B cell (primary cell): ENCODE measurements at regions not wholly inside any gene's neighbourhood (a gene's known extent, or its start where the extent isn't known, plus 50 kb on each side); places are given as distances from the start of the nearest gene placed in this dataset.

Experiments
- ATAC-seq: fragments of 200-7000 bp; cut with Tn5 transposase; one replicate; pipeline ENCODE4 v1.10.0; 2021; ENCODE audit warnings: low read depth, mild to moderate bottlenecking, moderate number of reproducible peaks, moderate library complexity
- CTCF ChIA-PET: fragments of 350-600 bp; sonication (Branson Sonifier 250); formaldehyde crosslinking; loops from one replicate; lab custom pipeline; 2021; ENCODE audit warnings: antibody characterized with exemption, inconsistent platforms; lab: Charles Lee
- POLR2A ChIA-PET: fragments of 350-600 bp; sonication (Branson Sonifier 250); formaldehyde crosslinking; loops from one replicate; lab custom pipeline; 2021; ENCODE audit warnings: antibody characterized with exemption; lab: Charles Lee
- DNase-seq: peaks from one replicate; pipeline ENCODE4 v3.0.0; 2013
- H2AFZ ChIP-seq: 2 replicates; pipeline ENCODE4 v1.6.1; 2012; ENCODE audit warnings: mild to moderate bottlenecking, low read depth, low read length; ENCODE audit not compliant: insufficient read depth, poor library complexity, severe bottlenecking
- H3K27ac ChIP-seq, 2 donors: 1 replicate in 1 of 2; 2 replicates in 1 of 2; pipeline ENCODE4 v1.5.1; 2012 to 2013; ENCODE audit warnings: low read length in 2 of 2, mild to moderate bottlenecking in 2 of 2, moderate library complexity in 1 of 2
- H3K27me3 ChIP-seq, 4 experiments: fragments of 200-600 bp in 1 of 4; sonication (generic) in 1 of 4; replicated peaks in 1 of 4; 1 replicate in 2 of 4; 2 replicates in 2 of 4; pipeline versions ENCODE4 v1.6.1 to v1.7.0; 2013 to 2016; ENCODE audit warnings: low read length in 3 of 4, mild to moderate bottlenecking in 2 of 4, mixed read lengths in 1 of 4, moderate library complexity in 1 of 4; ENCODE audit not compliant: insufficient read depth in 4 of 4, control insufficient read depth in 3 of 4; ENCODE audit errors: control extremely low read depth in 1 of 4
- H3K36me3 ChIP-seq, 2 experiments: replicated peaks in 1 of 2; 1 replicate in 1 of 2; 2 replicates in 1 of 2; pipeline versions ENCODE4 v1.6.1 to v1.7.1; 2013; ENCODE audit warnings: low read length in 1 of 2; ENCODE audit not compliant: insufficient read depth in 2 of 2, control insufficient read depth in 1 of 2; ENCODE audit errors: control extremely low read depth in 1 of 2, extremely low read depth in 1 of 2
- H3K4me1 ChIP-seq, 2 donors: fragments of 200-600 bp in 1 of 2; sonication (generic) in 1 of 2; 1 replicate in 1 of 2; 2 replicates in 1 of 2; pipeline versions ENCODE4 v1.5.1 to v1.6.1; 2013 to 2017; ENCODE audit warnings: low read length in 2 of 2; ENCODE audit not compliant: control insufficient read depth in 2 of 2, insufficient read depth in 2 of 2
- H3K4me2 ChIP-seq: replicated peaks from 2 replicates; pipeline ENCODE3; 2012; ENCODE audit warnings: mild to moderate bottlenecking, low read depth, low read length; ENCODE audit not compliant: poor library complexity, severe bottlenecking
- H3K4me3 ChIP-seq, 5 experiments: fragments of 200-600 bp in 1 of 5; sonication (generic) in 1 of 5; 1 replicate in 3 of 5; 2 replicates in 2 of 5; pipeline versions ENCODE4 v1.5.1 to v1.7.0; 2011 to 2016; ENCODE audit warnings: low read length in 4 of 5, mild to moderate bottlenecking in 4 of 5, low read depth in 2 of 5, control low read depth in 1 of 5, moderate library complexity in 1 of 5; ENCODE audit not compliant: insufficient read depth in 1 of 5; ENCODE audit errors: control extremely low read depth in 1 of 5, extremely low read depth in 1 of 5
- H3K79me2 ChIP-seq: fragments of 200-600 bp; sonication (generic); one replicate; pipeline ENCODE4 v1.6.0; 2016; ENCODE audit warnings: low read length; ENCODE audit not compliant: control insufficient read depth, insufficient read depth
- H3K9ac ChIP-seq: fragments of 200-600 bp; sonication (generic); 2 replicates; pipeline ENCODE4 v1.6.1; 2017; ENCODE audit warnings: mild to moderate bottlenecking, low read length, moderate library complexity
- H3K9me3 ChIP-seq, 3 donors: one replicate each; pipeline versions ENCODE4 v1.6.1 to v1.7.1; 2013; ENCODE audit warnings: low read length in 2 of 3; ENCODE audit not compliant: control insufficient read depth in 2 of 3, insufficient read depth in 1 of 3; ENCODE audit errors: control extremely low read depth in 1 of 3
- H4K20me1 ChIP-seq: 2 replicates; pipeline ENCODE4 v1.6.0; 2012; ENCODE audit warnings: mild to moderate bottlenecking, low read length; ENCODE audit not compliant: insufficient read depth, control insufficient read depth, poor library complexity, severe bottlenecking
- H3K27ac Mint-ChIP-seq: one replicate; pipeline ENCODE4 v1.8.0; 2021; ENCODE audit warnings: mixed read lengths
- H3K27me3 Mint-ChIP-seq: one replicate; pipeline ENCODE4 v1.8.0; 2021; ENCODE audit warnings: mixed read lengths
- H3K4me1 Mint-ChIP-seq: one replicate; pipeline ENCODE4 v1.8.0; 2021; ENCODE audit warnings: mixed read lengths
- H3K4me3 Mint-ChIP-seq: one replicate; pipeline ENCODE4 v1.8.0; 2021; ENCODE audit warnings: mixed read lengths
- H3K9me3 Mint-ChIP-seq: one replicate; pipeline ENCODE4 v1.8.0; 2022; ENCODE audit warnings: mixed read lengths; ENCODE audit not compliant: insufficient read depth
- EZH2 ChIP-seq: IDR thresholded peaks from 2 replicates; pipeline ENCODE4 v1.6.1; 2012; ENCODE audit warnings: borderline replicate concordance, low read depth, mild to moderate bottlenecking, moderate library complexity, low read length; ENCODE audit not compliant: insufficient read depth, poor library complexity, severe bottlenecking
- WGBS: methylation state at CpG from one replicate; pipeline ENCODE4 v1.1.5; 2013; ENCODE audit warnings: missing lambda C conversion rate; ENCODE audit not compliant: insufficient coverage; 5-methylcytosine and 5-hydroxymethylcytosine counted together
- intact Hi-C: fragments of 100-400 bp; cut with micrococcal nuclease; formaldehyde crosslinking; loops from one replicate; pipeline ENCODE4 v1.10.0; 2022
- TF ChIP-seq, protein P1 (sequence below): fragments of 200-600 bp; IDR thresholded peaks from one replicate; pipeline ENCODE4 v1.8.0; 2022; ENCODE audit warnings: antibody characterized with exemption, mild to moderate bottlenecking

DNA sequence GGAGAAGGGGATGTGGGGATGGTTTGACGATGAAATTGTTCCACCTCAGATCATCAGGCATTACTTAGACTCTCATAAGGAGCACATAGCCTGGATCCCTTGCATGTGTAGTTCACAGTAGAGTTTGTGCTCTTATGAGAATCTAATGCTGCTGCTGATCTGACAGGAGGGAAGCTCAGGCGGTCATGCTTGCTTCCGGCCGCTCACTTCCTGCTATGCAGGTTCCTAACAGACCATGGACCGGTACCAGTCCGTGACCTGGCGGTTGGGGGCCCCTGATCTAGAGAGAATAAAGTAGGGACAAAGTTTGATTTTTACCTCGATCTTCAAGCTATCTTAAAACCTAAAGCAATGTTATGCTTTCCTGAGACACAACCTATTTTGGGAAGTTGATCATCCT, 373.8 kb upstream of the ARGLU1 start:
- intact Hi-C loops = no loop called here
- Mint-ChIP-seq H3K27ac (no peak overlapping the region), H3K9me3 (no peaks in the 10 kb centered on the region), H3K4me1 (no peaks in the 10 kb centered on the region), H3K27me3 (no peaks in the 10 kb centered on the region), H3K4me3 (no peak overlapping the region)
- TF ChIP-seq, protein P1, sequence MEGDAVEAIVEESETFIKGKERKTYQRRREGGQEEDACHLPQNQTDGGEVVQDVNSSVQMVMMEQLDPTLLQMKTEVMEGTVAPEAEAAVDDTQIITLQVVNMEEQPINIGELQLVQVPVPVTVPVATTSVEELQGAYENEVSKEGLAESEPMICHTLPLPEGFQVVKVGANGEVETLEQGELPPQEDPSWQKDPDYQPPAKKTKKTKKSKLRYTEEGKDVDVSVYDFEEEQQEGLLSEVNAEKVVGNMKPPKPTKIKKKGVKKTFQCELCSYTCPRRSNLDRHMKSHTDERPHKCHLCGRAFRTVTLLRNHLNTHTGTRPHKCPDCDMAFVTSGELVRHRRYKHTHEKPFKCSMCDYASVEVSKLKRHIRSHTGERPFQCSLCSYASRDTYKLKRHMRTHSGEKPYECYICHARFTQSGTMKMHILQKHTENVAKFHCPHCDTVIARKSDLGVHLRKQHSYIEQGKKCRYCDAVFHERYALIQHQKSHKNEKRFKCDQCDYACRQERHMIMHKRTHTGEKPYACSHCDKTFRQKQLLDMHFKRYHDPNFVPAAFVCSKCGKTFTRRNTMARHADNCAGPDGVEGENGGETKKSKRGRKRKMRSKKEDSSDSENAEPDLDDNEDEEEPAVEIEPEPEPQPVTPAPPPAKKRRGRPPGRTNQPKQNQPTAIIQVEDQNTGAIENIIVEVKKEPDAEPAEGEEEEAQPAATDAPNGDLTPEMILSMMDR = no peak
- TF ChIP-seq EZH2 = no peak
- H3K9me3 ChIP-seq = peaks cover 0 to 4% (median 0%) of the 10 kb centered on the region in 3 donors
- no peaks in the 10 kb centered on the region for H3K79me2 ChIP-seq
- H3K36me3 ChIP-seq = no peaks in the 10 kb centered on the region
- H3K4me1 ChIP-seq = no peaks in the 10 kb centered on the region
- H4K20me1 ChIP-seq = no peaks in the 10 kb centered on the region
- WGBS = 76% methylated on average over 2 of the region's 8 CpGs
- CTCF ChIA-PET = no interaction called here
- H3K9ac ChIP-seq = no peak overlapping the region
- no peaks in the 10 kb centered on the region for H3K27me3 ChIP-seq
- no peak overlapping the region for H3K27ac ChIP-seq
- H3K4me2 ChIP-seq = no peak overlapping the region
- DNase-seq = no peak
- no peak overlapping the region for H2AFZ ChIP-seq
- POLR2A ChIA-PET = no interaction called here
- ATAC-seq = no peak
- no peak overlapping the region for H3K4me3 ChIP-seq

DNA sequence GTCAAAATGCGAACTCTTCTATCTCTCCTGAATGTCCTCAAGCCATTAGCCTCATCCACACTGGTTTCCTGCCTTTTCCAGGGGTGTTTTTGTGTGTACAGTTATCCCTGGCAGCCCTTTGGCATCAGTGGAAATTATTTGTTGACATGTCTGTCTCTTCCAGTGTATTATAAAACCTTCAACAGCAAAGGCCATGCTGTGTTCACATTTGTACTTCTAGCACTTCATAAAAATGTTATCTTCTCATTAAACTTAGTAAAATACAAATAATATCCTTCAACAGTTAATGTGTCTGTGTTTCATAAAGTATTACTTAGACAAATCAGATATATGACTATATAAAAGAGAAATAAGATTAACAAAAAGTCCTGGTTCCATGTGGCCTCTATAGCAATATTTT, 359.5 kb upstream of the ARGLU1 start:
- Histone ChIP-seq H3K4me2 (no peak overlapping the region), H3K4me3 (no peak overlapping the region), H4K20me1 (no peaks in the 10 kb centered on the region), H3K27me3 (no peaks in the 10 kb centered on the region), H3K9me3 (no peaks in the 10 kb centered on the region), H2AFZ (no peak overlapping the region), H3K4me1 (no peaks in the 10 kb centered on the region), H3K27ac (no peak overlapping the region), H3K9ac (no peak overlapping the region), H3K36me3 (no peaks in the 10 kb centered on the region), H3K79me2 (no peaks in the 10 kb centered on the region)
- Mint-ChIP-seq H3K4me3 (no peak overlapping the region), H3K9me3 (no peaks in the 10 kb centered on the region), H3K4me1 (no peaks in the 10 kb centered on the region), H3K27me3 (peaks cover 13% of the 10 kb centered on the region), H3K27ac (no peak overlapping the region)
- ATAC-seq (no peak), DNase-seq (no peak)
- TF ChIP-seq EZH2 = no peak
- TF ChIP-seq, protein P1 = no peak
- ChIA-PET CTCF (no interaction called here), POLR2A (no interaction called here)
- no CpG with 5 or more reads among the region's 1 CpG for WGBS
- intact Hi-C loops = no loop called here
